Gastroesophageal sphincter (tissue), 3 donors: ENCODE measurements at regions not wholly inside any gene's neighbourhood (a gene's known extent, or its start where the extent isn't known, plus 50 kb on each side); places are given as distances from the start of the nearest gene placed in this dataset.
"Not testable (repeated sequence)": the region's sequence is repeated elsewhere in the genome, so short reads cannot be mapped to it uniquely, and the experiment has no call there.

Experiments used
- CTCF ChIP-seq, 4 experiments: fragments of 200-600 bp in 2 of 4; fragments of 450-650 bp in 2 of 4; sonication (generic) in 1 of 4; IDR thresholded peaks; one replicate each; pipeline ENCODE4 v1.5.1; 2017 to 2019; ENCODE audit warnings: antibody characterized with exemption in 4 of 4, mild to moderate bottlenecking in 2 of 4, moderate library complexity in 2 of 4
- EP300 ChIP-seq: sonication (generic); formaldehyde crosslinking; IDR thresholded peaks from one replicate; pipeline ENCODE4 v1.6.1; 2017; ENCODE audit warnings: antibody characterized with exemption, mild to moderate bottlenecking
- POLR2A ChIP-seq, 2 donors: fragments of 450-650 bp; IDR thresholded peaks; one replicate each; pipeline ENCODE4 v1.6.1; 2017; ENCODE audit warnings: antibody characterized with exemption in 2 of 2, mild to moderate bottlenecking in 2 of 2, moderate library complexity in 1 of 2
- POLR2AphosphoS5 ChIP-seq: sonication (generic); formaldehyde crosslinking; IDR thresholded peaks from one replicate; pipeline ENCODE4 v1.6.1; 2017; ENCODE audit warnings: antibody characterized with exemption

- not testable (repeated sequence) for TF ChIP-seq CTCF (IDR thresholded peaks at IDR 0.05); EP300; POLR2A (IDR thresholded peaks at IDR 0.05); POLR2AphosphoS5
Measured at GRCh38 chr15:20306497-20307106, 235.0 kb downstream of the GOLGA6L6 start.
